Fibroblast of lung (primary cell): ENCODE measurements at regions not wholly inside any gene's neighbourhood (a gene's known extent, or its start where the extent isn't known, plus 50 kb on each side); places are given as distances from the start of the nearest gene placed in this dataset.

Source experiments
- DNase-seq, 2 donors: peaks; one replicate each; pipeline versions ENCODE4 v3.0.0 to v3.0.0-alpha.2; 2010; ENCODE audit warnings: low read depth in 2 of 2
- H2AFZ ChIP-seq: 2 replicates; pipeline ENCODE4 v1.5.1; 2012; ENCODE audit warnings: low read length, control low read depth, inconsistent platforms
- H3K27ac ChIP-seq: 2 replicates; pipeline ENCODE4 v1.5.1; 2011; ENCODE audit warnings: low read length, control low read depth; ENCODE audit not compliant: insufficient read depth
- H3K27me3 ChIP-seq: 2 replicates; pipeline ENCODE4 v1.5.1; 2011; ENCODE audit warnings: mild to moderate bottlenecking, low read length; ENCODE audit not compliant: control insufficient read depth, insufficient read depth
- H3K36me3 ChIP-seq: 2 replicates; pipeline ENCODE4 v1.5.1; 2011; ENCODE audit warnings: low read length; ENCODE audit not compliant: control insufficient read depth, insufficient read depth
- H3K4me1 ChIP-seq: 2 replicates; pipeline ENCODE4 v1.5.1; 2011; ENCODE audit warnings: low read length; ENCODE audit not compliant: control insufficient read depth, insufficient read depth; ENCODE audit errors: extremely low read depth
- H3K4me2 ChIP-seq: 2 replicates; pipeline ENCODE4 v1.5.1; 2011; ENCODE audit warnings: low read length, control low read depth; ENCODE audit not compliant: insufficient read depth; ENCODE audit errors: extremely low read depth
- H3K4me3 ChIP-seq, 4 experiments: fragments of 200-600 bp in 1 of 4; sonication (generic) in 1 of 4; replicated peaks in 1 of 4; 2 replicates each; pipeline ENCODE4 v1.5.1; 2011 to 2016; ENCODE audit warnings: low read length in 4 of 4, low read depth in 3 of 4, mild to moderate bottlenecking in 3 of 4, control low read depth in 2 of 4, inconsistent platforms in 1 of 4, mixed read lengths in 1 of 4; ENCODE audit not compliant: insufficient read depth in 1 of 4; ENCODE audit errors: control extremely low read depth in 1 of 4
- H3K79me2 ChIP-seq: 2 replicates; pipeline ENCODE4 v1.5.1; 2012; ENCODE audit warnings: mild to moderate bottlenecking, low read length, inconsistent platforms; ENCODE audit not compliant: control insufficient read depth, insufficient read depth
- H3K9ac ChIP-seq: 2 replicates; pipeline ENCODE4 v1.5.1; 2011; ENCODE audit warnings: mild to moderate bottlenecking, low read length, control low read depth; ENCODE audit not compliant: insufficient read depth
- H3K9me3 ChIP-seq: 2 replicates; pipeline ENCODE4 v1.5.1; 2012; ENCODE audit warnings: low read depth, low read length; ENCODE audit not compliant: control insufficient read depth, insufficient read depth
- H4K20me1 ChIP-seq: 2 replicates; pipeline ENCODE4 v1.5.1; 2011; ENCODE audit warnings: low read length; ENCODE audit not compliant: control insufficient read depth, insufficient read depth; ENCODE audit errors: extremely low read depth
- EZH2 ChIP-seq: IDR thresholded peaks from 2 replicates; pipeline ENCODE4 v1.5.1; 2012; ENCODE audit warnings: low read length, control low read depth, mild to moderate bottlenecking; ENCODE audit errors: missing control alignments
- TF ChIP-seq, protein P1 (sequence below), 2 donors: IDR thresholded peaks in 1 of 2; conservative IDR thresholded peaks in 1 of 2; 1 replicate in 1 of 2; 2 replicates in 1 of 2; pipeline ENCODE4 v1.5.1; 2011 to 2012; ENCODE audit warnings: low read length in 2 of 2, control low read depth in 1 of 2, inconsistent platforms in 1 of 2, low read depth in 1 of 2, mild to moderate bottlenecking in 1 of 2

- Histone ChIP-seq H3K27ac (no peak overlapping the region), H3K4me2 (no peak overlapping the region), H3K4me1 (no peaks in the 10 kb centered on the region), H3K4me3 (no peak overlapping the region), H3K36me3 (no peaks in the 10 kb centered on the region), H2AFZ (no peak overlapping the region), H3K9me3 (no peaks in the 10 kb centered on the region), H3K9ac (no peak overlapping the region), H3K27me3 (no peaks in the 10 kb centered on the region), H4K20me1 (no peaks in the 10 kb centered on the region), H3K79me2 (no peaks in the 10 kb centered on the region)
- no peak for DNase-seq
- TF ChIP-seq EZH2, result no peak
- TF ChIP-seq, protein P1, sequence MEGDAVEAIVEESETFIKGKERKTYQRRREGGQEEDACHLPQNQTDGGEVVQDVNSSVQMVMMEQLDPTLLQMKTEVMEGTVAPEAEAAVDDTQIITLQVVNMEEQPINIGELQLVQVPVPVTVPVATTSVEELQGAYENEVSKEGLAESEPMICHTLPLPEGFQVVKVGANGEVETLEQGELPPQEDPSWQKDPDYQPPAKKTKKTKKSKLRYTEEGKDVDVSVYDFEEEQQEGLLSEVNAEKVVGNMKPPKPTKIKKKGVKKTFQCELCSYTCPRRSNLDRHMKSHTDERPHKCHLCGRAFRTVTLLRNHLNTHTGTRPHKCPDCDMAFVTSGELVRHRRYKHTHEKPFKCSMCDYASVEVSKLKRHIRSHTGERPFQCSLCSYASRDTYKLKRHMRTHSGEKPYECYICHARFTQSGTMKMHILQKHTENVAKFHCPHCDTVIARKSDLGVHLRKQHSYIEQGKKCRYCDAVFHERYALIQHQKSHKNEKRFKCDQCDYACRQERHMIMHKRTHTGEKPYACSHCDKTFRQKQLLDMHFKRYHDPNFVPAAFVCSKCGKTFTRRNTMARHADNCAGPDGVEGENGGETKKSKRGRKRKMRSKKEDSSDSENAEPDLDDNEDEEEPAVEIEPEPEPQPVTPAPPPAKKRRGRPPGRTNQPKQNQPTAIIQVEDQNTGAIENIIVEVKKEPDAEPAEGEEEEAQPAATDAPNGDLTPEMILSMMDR (conservative IDR thresholded peaks at IDR 0.05 in 1 of 2, IDR thresholded peaks at IDR 0.05 in 1 of 2; ENCODE audit: low read depth in 1 of 2, low read length in 2 of 2), result no peak
These were observed 736.9 kb upstream of the HS3ST1 start for GRCh38 chr4:12165616-12166015.

GRCh38 chr4:12146339-12146738 lies 717.6 kb upstream of the HS3ST1 start:
- no peaks in the 10 kb centered on the region for H3K9me3 ChIP-seq
- no peaks in the 10 kb centered on the region for H3K36me3 ChIP-seq
- H3K4me2 ChIP-seq, result no peak overlapping the region
- H3K4me1 ChIP-seq, result no peaks in the 10 kb centered on the region
- H3K27me3 ChIP-seq, result no peaks in the 10 kb centered on the region
- no peak for DNase-seq
- no peaks in the 10 kb centered on the region for H3K79me2 ChIP-seq
- H2AFZ ChIP-seq, result no peak overlapping the region
- no peaks in the 10 kb centered on the region for H4K20me1 ChIP-seq
- H3K9ac ChIP-seq, result no peak overlapping the region
- no peak overlapping the region for H3K4me3 ChIP-seq
- TF ChIP-seq, protein P1 (conservative IDR thresholded peaks at IDR 0.05 in 1 of 2, IDR thresholded peaks at IDR 0.05 in 1 of 2; ENCODE audit: low read depth in 1 of 2, low read length in 2 of 2), result no peak
- no peak for TF ChIP-seq EZH2
- no peak overlapping the region for H3K27ac ChIP-seq

DNA sequence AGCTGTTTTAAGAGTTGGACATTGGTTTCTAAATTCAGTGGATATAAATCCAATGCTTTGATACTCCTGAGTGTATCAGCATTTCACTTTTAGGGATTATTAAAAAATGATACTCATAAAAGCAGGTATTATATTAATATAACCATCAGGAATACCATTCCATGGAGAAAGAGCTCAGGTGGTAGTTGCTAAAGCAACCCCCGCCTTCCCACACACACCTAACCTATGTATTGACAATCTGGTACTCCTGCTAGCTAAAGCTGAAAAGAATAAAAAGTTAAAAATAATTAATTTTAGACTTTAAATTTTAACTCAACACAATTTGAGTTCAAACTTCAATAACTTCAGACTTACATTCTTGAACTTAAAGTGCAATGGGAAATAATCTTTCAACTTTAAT lies 717.1 kb upstream of the HS3ST1 start:
- no peak overlapping the region for H3K27ac ChIP-seq
- no peak for DNase-seq
- no peaks in the 10 kb centered on the region for H3K4me1 ChIP-seq
- no peak for TF ChIP-seq EZH2
- TF ChIP-seq, protein P1 (conservative IDR thresholded peaks at IDR 0.05 in 1 of 2, IDR thresholded peaks at IDR 0.05 in 1 of 2; ENCODE audit: low read depth in 1 of 2, low read length in 2 of 2), result no peak
- H3K79me2 ChIP-seq, result no peaks in the 10 kb centered on the region
- no peaks in the 10 kb centered on the region for H3K36me3 ChIP-seq
- H3K4me2 ChIP-seq, result no peak overlapping the region
- no peak overlapping the region for H3K9ac ChIP-seq
- no peaks in the 10 kb centered on the region for H4K20me1 ChIP-seq
- no peaks in the 10 kb centered on the region for H3K27me3 ChIP-seq
- H3K4me3 ChIP-seq, result no peak overlapping the region
- no peak overlapping the region for H2AFZ ChIP-seq
- H3K9me3 ChIP-seq, result no peaks in the 10 kb centered on the region
